ENCODE measurements at regions not wholly inside any gene's neighbourhood (a gene's known extent, or its start where the extent isn't known, plus 50 kb on each side); places are given as distances from the start of the nearest gene placed in this dataset.

GRCh38 chr6:95142661-95143335, 434.5 kb upstream of the MANEA start:
- no peak for DNase-seq (ENCODE audit: low spot score)

- no peak for DNase-seq (ENCODE audit: low spot score)
Measured at GRCh38 chr6:95143408-95144180, 433.7 kb upstream of the MANEA start.

- no peak for DNase-seq (ENCODE audit: low spot score)
Measured at GRCh38 chr6:95145457-95145856, 431.9 kb upstream of the MANEA start.

- DNase-seq (ENCODE audit: low spot score): no peak
Measured at GRCh38 chr6:95159557-95159956, 417.8 kb upstream of the MANEA start.

- DNase-seq (ENCODE audit: low spot score): no peak
Measured at GRCh38 chr6:95169775-95170174, 407.6 kb upstream of the MANEA start.

GRCh38 chr6:95175927-95176675, 401.2 kb upstream of the MANEA start:
- no peak for DNase-seq (ENCODE audit: low spot score)

GRCh38 chr6:95185874-95186273, 391.5 kb upstream of the MANEA start:
- no peak for DNase-seq (ENCODE audit: low spot score)

GRCh38 chr6:95186710-95187109, 390.6 kb upstream of the MANEA start:
- no peak for DNase-seq (ENCODE audit: low spot score)

GRCh38 chr6:95197590-95197989, 379.7 kb upstream of the MANEA start:
- DNase-seq (ENCODE audit: low spot score): no peak

GRCh38 chr6:95203153-95203754, 374.1 kb upstream of the MANEA start:
- DNase-seq (ENCODE audit: low spot score): peak; percentile 19

- DNase-seq (ENCODE audit: low spot score): no peak
Measured at GRCh38 chr6:95204178-95204577, 373.2 kb upstream of the MANEA start.

- no peak for DNase-seq (ENCODE audit: low spot score)
Measured at GRCh38 chr6:95208621-95209020, 368.7 kb upstream of the MANEA start.

- DNase-seq (ENCODE audit: low spot score): no peak
Measured at GRCh38 chr6:95209074-95209473, 368.3 kb upstream of the MANEA start.

GRCh38 chr6:95216555-95216954, 360.8 kb upstream of the MANEA start:
- no peak for DNase-seq (ENCODE audit: low spot score)

GRCh38 chr6:95227351-95227750, 350.0 kb upstream of the MANEA start:
- DNase-seq (ENCODE audit: low spot score): no peak

- DNase-seq (ENCODE audit: low spot score): no peak
Measured at GRCh38 chr6:95228636-95229035, 348.7 kb upstream of the MANEA start.

GRCh38 chr6:95230071-95230740, 347.1 kb upstream of the MANEA start:
- no peak for DNase-seq (ENCODE audit: low spot score)

GRCh38 chr6:95231416-95231815, 345.9 kb upstream of the MANEA start:
- DNase-seq (ENCODE audit: low spot score): no peak

- no peak for DNase-seq (ENCODE audit: low spot score)
Measured at GRCh38 chr6:95232446-95232845, 344.9 kb upstream of the MANEA start.

- no peak for DNase-seq (ENCODE audit: low spot score)
Measured at GRCh38 chr6:95233879-95234278, 343.5 kb upstream of the MANEA start.

- DNase-seq (ENCODE audit: low spot score): no peak
Measured at GRCh38 chr6:95240514-95240913, 336.8 kb upstream of the MANEA start.

- DNase-seq (ENCODE audit: low spot score): no peak
Measured at GRCh38 chr6:95242560-95242959, 334.8 kb upstream of the MANEA start.
